ENCODE measurements at regions not wholly inside any gene's neighbourhood (a gene's known extent, or its start where the extent isn't known, plus 50 kb on each side); places are given as distances from the start of the nearest gene placed in this dataset.
"Not testable (repeated sequence)": the region's sequence is repeated elsewhere in the genome, so short reads cannot be mapped to it uniquely, and the experiment has no call there.

DNA sequence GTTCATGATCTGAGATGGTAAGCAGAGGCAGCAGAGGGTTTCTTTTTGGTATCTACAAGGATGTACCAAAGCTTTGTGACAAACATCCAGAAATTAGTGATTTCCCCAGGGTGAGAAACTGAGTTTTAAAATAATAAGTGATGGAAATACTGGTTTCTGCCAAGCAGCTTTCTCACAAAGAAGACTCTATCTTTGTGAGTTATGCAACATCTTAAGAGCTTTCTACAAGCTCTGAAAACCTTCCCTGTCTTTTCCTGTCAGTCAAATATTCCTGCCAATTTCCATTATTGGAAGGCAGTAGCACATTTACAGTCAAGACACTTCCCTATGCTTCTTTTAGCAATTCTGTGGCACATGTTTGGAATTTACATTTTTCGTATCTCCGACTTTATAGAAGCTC, 264.7 kb upstream of the SPTLC3 start:
- no peak for DNase-seq (ENCODE audit: extremely low read depth, low read depth)
- TF ChIP-seq, protein P1, sequence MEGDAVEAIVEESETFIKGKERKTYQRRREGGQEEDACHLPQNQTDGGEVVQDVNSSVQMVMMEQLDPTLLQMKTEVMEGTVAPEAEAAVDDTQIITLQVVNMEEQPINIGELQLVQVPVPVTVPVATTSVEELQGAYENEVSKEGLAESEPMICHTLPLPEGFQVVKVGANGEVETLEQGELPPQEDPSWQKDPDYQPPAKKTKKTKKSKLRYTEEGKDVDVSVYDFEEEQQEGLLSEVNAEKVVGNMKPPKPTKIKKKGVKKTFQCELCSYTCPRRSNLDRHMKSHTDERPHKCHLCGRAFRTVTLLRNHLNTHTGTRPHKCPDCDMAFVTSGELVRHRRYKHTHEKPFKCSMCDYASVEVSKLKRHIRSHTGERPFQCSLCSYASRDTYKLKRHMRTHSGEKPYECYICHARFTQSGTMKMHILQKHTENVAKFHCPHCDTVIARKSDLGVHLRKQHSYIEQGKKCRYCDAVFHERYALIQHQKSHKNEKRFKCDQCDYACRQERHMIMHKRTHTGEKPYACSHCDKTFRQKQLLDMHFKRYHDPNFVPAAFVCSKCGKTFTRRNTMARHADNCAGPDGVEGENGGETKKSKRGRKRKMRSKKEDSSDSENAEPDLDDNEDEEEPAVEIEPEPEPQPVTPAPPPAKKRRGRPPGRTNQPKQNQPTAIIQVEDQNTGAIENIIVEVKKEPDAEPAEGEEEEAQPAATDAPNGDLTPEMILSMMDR (IDR thresholded peaks at IDR 0.05; ENCODE audit: low read depth, low read length): no peak

DNA sequence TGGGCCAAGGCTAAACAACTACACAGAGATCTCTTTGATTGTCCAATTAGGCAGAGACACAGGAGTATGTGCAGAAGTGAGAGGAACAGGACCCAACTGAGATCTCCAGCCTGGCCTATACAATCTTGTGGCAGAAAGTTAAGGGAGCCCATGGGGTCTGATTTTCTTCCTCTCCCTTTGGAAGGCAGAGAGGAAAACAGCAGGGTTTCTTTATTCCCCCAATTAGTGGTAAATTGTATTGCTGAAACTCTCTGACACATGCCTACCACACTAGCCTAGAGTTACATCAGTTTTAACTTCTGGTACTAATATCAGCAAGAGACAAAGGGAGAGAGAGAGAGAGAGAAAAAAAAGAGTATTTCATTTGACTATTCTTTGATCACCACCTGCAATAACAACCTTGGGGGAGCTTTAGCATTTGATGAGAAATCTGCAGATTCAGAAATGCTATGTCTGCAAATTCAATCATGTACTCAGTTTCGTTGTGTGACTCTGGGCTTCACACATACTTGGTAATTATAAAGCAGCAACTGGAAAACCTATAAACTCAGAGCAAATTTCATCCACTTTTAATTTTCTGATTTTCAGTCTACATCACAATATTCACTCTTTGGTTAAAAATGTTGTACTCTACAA, 260.3 kb upstream of the SPTLC3 start:
- TF ChIP-seq, protein P1 (IDR thresholded peaks at IDR 0.05; ENCODE audit: low read depth, low read length): no peak
- DNase-seq (ENCODE audit: extremely low read depth, low read depth): no peak

DNA sequence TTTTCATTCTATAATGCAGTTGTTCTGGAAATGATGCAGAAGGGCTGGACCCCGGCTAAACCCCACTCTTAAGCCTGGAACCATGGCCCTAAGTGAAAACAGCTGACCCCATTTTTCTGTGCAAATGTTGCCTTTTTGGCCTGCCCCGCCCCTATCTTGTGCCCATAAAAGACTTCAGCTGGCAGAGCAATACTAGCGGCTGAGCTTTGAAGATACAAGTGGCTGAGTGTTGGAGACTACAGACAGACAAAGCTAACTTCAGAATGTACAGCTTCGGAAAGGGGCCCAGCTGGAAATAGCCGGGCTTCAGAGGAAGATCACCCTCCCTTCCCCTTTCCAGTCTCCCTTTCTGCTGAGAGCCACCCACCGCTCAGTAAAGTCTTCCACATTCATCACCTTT, 258.6 kb upstream of the SPTLC3 start:
- TF ChIP-seq, protein P1 (IDR thresholded peaks at IDR 0.05; ENCODE audit: low read depth, low read length): no peak
- DNase-seq (ENCODE audit: extremely low read depth, low read depth): no peak

DNA sequence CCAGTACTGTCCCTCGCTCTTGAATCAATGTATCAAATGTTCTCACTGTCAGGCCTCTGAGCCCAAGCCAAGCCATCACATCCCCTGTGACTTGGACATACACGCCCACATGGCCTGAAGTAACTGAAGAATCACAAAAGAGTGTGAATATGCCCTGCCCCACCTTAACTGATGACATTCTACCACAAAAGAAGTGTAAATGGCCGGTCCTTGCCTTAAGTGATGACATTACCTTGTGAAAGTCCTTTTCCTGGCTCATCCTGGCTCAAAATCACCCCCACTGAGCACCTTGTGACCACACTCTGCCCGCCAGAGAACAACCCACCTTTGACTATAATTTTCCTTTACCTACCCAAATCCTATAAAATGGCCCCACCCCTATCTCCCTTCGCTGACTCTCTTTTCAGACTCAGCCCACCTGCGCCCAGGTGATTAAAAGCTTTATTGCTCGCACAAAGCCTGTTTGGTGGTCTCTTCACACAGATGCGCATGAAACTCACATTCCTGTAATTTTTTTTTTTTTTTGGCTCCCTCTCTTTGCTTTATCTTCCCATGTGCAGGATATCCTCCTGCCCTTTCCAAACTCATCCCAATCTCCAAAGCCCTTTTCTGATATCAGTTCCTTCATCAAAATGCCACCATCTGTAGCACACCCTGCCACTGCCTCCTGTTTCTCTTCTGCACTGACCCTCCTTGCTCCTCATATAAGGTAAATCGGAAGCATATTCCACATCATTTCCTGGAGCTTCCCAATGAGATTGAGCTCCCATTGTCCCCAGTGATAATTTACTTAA, 255.7 kb upstream of the SPTLC3 start:
- not testable (repeated sequence) for DNase-seq (ENCODE audit: extremely low read depth, low read depth)

DNA sequence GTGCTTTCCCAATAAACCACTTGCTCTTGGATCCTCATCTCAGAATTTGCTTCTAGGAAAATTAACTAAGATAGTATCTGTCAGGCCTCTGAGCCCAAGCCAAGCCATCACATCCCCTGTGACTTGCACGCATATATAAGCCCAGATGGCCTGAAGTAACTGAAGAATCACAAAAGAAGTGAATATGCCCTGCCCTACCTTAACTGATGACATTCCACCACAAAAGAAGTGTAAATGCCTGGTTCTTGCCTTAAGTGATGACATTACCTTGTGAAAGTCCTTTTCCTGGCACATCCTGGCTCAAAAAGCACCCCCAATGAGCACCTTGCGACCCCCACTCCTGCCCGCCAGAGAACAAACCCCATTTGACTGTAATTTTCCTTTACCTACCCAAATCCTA, 255.0 kb upstream of the SPTLC3 start:
- DNase-seq (ENCODE audit: extremely low read depth, low read depth): not testable (repeated sequence)

DNA sequence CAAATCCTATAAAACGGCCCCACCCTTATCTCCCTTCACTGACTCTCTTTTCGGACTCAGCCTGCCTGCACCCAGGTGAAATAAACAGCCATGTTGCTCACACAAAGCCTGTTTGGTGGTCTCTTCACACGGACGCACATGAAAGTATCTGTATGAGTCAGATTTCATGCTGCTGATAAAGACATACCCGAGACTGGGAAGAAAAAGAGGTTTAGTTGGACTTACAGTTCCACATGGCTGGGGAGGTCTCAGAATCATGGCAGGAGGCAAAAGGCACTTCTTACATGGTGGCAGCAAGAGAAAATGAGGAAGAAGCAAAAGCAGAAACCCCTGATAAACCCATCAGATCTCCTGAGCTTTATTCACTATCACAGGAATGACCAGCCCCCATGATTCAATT, 249.3 kb upstream of the SPTLC3 start:
- DNase-seq (ENCODE audit: extremely low read depth, low read depth): not testable (repeated sequence)

DNA sequence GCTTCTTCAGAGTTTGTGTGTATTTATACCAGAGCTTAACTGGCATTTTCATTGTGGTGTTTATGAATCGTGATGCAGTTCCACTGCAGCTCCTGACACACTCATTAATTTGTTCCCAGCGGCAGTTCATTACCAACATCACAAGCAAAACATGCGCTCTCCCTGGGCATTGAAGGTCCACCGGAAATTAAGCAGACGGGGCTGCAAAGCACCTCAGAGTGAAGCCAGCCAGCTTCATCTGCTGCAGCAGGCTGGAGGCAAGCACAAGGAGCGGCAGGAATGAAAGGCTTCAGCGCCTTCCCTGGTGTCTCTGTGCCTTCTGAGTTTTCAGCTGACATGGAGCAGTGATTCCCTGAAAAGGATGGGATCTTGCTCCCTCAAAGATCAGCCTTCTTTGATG, 246.0 kb upstream of the SPTLC3 start:
- DNase-seq (ENCODE audit: extremely low read depth, low read depth): no peak
- TF ChIP-seq, protein P1 (IDR thresholded peaks at IDR 0.05; ENCODE audit: low read depth, low read length): no peak

DNA sequence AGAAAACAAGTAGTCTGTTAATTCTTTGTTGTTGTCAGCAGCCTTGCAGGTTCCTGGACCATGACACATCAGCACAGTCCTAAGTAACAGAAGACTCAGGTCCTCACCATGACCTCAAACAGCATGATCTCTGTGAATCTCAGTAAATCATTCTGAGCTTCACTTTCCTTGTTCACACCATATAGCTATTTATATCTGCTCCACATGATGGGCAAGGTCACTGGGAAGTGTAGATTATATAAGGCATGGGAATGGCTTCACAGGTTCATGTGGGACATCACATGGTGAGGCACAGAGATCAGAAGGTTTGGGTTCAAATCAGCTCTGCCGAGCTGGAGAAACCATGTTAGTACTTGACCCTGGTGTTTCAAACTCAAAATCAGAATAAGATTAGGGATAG, 245.4 kb upstream of the SPTLC3 start:
- TF ChIP-seq, protein P1 (IDR thresholded peaks at IDR 0.05; ENCODE audit: low read depth, low read length): no peak
- no peak for DNase-seq (ENCODE audit: extremely low read depth, low read depth)

DNA sequence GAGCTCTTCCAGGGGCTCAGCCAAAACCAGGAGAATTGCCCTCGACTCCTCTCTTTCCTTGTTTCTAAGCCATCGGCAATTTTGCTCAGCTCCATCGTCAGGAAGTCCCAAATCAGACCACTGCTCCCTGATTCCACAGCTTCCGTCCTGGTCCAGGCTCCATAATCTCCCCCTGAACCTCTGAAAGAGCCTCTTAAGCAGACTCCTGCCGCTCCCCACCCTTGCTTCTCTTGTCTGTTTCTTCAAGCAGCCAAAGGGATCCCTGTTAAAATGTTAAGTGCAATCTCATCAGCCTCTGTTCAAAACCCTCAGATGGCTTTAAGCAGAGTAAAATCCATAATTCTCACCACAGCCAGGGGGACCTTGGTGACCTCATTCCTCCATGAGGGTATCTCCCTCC, 244.7 kb upstream of the SPTLC3 start:
- TF ChIP-seq, protein P1 (IDR thresholded peaks at IDR 0.05; ENCODE audit: low read depth, low read length): no peak
- no peak for DNase-seq (ENCODE audit: extremely low read depth, low read depth)

Data from AG09319 (cell line).